NCI-H82 treated with DMSO at 0.1 percent for 48 hours (cell line): ENCODE measurements at regions not wholly inside any gene's neighbourhood (a gene's known extent, or its start where the extent isn't known, plus 50 kb on each side); places are given as distances from the start of the nearest gene placed in this dataset.
"Not testable (repeated sequence)": the region's sequence is repeated elsewhere in the genome, so short reads cannot be mapped to it uniquely, and the experiment has no call there.

Experiments used
- DNase-seq: peaks from one replicate; lab custom pipeline; 2025; ENCODE audit not compliant: unreplicated experiment; lab: John Stamatoyannopoulos, UW

DNA sequence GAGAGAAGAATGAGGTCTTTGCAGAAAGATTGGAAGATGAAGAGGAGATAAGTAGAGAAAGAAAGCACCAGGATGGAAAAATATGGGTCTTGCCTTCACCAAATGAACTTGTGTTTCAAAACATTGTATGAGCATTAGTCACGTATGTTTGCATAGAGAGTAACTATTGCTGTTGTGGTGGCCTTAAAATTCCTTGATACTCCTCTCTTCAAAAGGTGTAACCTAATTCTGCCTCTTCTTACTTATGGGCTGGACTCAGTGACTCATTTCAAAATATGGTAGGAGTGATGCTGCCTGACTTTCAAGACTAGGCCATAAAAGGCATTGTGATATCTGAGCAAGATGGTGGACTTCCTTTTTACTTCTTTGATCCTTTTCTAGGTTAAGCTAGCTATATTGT, 228.7 kb upstream of the ZNF385D start:
- DNase-seq: no peak

DNA sequence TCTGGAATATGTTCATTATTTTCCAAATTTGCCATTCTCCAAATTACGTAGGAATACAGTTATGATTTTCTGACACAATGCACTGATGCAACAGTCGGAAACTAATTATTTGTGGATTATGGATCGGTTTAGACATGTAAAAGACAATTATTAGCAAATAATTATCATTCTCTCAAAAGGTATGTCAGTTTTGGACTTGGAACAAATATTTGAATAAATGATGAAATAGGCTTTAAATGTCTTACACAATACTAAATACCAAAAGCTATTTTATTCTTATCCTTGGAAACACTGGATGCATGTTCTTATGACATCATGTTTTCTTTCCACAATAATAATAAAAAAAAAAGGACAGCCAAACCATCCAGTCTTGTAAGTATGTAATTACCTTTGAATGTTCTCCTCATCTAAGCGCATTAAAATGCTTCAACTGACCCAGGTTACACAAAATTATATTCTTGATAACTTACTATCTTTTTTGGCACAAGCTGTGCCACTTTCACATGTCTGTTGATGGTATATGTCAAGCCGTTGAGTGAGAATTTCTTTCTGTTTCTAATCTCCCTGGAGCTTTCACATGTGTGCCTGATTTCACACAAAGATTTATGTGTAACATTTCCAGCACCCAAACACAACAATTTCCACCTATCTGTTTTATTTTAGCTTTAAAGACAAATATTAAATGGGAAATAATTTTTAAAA, 238.5 kb upstream of the ZNF385D start:
- no peak for DNase-seq

DNA sequence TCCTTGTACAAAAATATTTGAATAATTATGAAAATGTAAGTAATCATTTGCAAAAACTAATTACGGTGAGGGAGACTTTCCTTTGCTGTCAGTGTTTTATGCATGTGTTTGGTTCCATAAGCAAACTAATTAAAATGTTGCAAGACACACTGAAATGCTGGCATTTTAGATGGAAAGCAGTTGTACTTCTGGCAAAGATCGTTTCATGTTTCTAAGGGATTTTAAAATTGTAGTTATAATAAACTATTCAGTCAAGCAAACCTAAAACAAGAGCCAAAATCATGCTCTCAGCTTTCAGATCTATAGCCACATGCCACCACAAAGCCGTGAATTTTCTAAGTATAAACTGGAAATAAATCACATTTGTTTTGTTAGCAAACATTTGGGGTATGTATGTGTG, 240.1 kb upstream of the ZNF385D start:
- no peak for DNase-seq

DNA sequence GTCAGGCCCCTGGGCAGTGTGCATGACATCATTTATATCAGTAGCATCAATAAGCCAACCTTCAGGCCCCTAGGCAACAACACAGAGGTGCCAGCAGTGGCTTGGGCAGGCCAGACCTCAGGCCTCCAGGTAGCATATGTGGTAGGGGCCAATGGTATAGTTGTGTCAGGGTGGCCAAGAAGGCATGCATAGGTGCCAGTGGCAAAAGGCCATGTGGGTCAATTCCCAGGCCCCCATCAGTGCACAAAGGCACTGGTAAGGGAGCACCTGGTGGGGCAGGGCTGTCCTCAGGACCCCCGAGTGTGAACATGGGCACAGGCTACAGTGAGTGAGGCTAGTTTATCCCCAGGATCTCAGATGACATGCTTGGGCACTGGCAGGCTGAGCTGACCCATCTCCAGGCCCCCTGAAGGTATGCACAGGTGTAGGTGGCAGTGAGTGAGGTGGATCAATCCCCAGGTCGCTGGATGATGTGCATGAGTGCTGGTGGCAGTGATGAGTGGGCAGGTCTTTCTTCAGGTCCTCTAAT, 244.1 kb upstream of the ZNF385D start:
- no peak for DNase-seq

DNA sequence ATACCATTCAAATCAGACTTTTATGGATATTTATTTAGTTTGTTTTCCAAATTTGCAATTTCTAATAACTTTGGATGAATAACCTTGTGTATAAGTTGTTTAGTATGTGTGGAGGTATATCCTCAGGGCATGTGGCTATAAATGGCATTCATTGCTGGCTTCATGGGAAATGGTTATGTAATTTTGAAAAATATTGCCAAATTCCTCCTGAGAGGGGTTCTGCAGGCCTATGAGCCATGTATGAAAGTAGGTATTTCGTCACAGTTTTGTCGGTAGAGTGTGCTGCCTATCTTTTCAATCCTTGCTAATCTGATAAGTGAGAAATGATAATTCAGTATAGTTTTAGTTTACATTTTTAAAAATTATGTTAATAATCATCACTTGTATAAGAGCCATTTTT, 256.4 kb upstream of the ZNF385D start:
- DNase-seq: no peak

DNA sequence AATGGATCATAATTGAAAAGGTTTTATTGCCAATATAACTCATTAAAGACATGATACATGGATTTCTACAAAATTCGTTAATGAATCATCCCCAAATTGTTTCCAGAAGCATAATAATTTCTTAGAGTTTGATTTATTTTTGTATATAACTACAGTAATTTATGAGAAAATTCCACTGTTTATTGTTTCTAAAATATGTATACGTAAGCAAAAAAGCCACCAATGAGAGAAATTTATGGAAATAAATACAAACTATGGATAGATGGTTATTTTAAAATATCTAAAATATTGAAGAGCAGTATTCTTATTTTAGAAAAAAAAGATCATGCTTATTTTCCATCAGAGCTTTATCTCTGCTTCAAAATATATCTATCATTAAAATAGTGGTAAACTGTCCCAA, 260.0 kb upstream of the ZNF385D start:
- no peak for DNase-seq

DNA sequence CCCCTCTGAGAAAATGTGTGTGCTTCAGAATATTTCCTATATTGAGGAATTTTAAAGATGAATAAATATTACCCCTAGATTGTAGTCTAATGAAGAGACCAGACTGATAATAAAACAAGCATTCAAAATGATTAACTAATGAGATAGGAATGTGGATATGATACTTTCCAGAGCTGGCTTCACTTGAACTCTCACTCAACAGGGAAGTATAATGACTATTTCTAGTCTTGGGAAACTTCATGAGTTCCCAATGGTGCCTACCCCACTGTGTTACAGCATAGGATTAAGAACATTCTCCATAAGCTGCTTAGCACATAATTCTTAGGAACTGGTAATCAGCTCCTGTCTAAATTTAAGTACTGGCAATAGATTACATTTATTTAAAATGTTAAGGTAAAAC, 261.5 kb upstream of the ZNF385D start:
- peak; percentile 73 for DNase-seq

DNA sequence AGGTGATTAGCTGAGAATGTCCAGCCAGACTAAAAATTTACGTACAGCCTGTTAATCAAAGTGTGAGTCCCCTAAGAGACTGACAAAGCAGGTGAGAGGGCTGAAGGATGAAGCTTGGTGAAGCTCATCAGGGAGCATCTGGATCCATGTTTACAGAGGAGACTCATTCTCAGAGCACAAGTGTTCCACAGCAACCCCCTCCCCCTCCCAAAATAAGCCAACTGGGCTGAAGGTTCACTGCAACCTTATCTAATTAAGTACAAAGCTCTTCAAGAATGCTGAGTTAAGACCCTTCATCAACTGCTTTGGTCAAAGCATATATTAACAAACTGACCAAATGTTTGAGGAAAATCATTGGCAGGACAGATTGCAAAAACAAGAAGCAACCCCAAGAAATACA, 262.6 kb upstream of the ZNF385D start:
- DNase-seq: peak; percentile 95

DNA sequence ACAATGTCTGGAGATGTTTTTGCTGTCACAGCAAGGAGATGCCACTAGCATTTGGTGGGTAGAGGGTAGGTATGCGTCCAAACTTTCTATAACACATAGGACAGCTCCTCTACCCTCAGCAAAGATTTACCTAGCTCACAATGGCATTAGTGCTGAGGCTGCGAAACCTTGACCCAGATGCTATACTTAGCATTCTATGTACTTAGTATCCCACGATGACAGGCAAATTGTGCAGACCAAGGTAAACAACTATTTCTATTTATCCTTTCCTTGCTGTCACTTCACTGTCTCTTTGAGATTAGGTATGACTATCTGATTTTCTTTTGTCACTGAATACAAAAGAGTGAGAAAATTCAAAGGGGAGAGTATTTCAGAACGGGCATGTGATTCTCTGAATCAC, 265.2 kb upstream of the ZNF385D start:
- DNase-seq: no peak

DNA sequence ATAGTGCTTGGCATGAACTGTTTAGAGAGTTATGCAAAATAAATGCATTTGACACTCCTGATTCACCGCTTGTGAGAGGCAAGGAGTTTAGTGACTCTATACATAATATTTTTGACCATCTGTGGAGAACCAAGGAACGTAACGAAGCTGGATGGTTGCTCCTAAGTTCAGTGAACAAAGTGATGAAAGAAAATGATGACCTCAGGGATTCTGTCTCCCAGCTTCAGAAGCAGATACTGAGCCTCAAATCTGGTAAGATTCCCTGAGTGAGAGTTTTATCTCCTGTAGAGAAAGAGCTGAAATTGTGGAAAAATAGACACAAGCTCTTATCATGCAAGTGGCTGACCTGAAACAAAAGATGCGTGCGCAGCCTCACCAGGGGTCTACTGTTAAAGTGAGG, 273.6 kb upstream of the ZNF385D start:
- DNase-seq: not testable (repeated sequence)

DNA sequence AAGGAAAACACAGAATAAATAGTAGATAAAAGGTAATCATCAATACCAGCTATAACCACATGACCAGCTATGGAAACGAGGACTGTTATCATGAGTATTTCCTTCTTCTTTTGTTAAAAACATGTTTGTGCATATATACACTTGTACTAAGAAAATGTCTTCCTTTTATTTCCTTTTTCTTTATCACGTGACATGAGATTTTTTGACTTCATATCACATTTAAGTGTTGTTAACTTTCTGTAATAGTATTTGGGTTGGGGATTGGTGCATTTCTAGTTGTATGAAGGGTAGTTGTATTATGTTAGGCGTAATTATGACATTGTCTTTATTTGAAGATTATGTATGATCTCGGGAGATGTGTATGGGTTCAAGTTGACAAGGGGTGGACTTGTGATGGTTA, 278.5 kb upstream of the ZNF385D start:
- DNase-seq: no peak

DNA sequence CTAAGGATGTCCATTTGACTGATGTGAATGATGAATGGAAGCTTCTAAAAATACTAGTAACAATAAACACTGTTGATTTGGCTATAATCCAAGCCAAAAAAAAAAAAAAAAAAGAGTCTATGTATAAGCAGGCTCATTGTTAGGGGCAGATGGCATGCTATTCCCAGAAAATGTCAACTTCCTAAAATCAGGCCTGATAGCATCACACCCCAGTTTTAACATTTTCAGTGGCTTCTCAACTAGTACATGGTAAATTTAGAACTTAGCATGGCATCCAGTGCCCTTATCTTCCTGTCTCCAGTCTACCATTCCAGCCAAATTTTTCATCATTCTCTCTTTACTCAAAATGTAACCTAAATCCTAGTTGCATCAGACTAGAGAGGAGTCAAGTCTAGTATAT, 288.2 kb upstream of the ZNF385D start:
- DNase-seq: no peak

DNA sequence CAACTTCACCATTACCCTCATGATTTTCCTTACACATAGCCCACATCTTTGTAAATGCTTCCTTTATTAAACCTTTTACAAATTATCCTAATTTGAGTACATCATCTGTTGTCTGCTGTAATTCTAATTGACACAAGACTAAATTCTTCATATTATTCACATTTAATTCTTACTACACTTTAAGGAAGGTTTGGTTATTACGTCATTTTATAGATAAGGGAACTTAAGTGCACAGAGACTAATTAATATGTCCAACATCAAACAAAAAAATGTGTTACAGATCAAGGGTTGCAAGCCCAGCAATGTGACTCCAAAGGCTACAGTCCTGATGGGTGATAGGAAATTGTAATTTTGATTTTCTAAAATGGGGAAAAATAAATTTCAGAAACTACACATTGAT, 289.1 kb upstream of the ZNF385D start:
- DNase-seq: no peak

DNA sequence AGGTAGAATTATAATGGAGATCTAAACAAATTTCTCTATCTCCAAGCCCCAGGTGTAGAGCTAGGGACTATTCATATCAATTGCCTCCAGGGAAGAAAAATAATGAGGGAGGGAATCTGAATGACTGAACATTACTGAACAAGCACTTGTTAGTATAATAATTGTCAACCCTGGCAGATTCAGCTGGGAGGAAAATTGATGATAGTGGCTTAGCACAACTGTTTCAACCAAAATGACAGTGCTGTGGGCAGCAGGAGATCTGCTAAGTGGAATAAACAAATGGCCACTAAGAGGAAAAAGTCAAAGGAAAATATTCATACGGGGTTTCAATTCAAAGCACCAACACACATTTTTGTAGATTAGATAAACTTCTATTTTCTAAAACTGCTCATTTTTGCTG, 294.9 kb upstream of the ZNF385D start:
- DNase-seq: no peak

DNA sequence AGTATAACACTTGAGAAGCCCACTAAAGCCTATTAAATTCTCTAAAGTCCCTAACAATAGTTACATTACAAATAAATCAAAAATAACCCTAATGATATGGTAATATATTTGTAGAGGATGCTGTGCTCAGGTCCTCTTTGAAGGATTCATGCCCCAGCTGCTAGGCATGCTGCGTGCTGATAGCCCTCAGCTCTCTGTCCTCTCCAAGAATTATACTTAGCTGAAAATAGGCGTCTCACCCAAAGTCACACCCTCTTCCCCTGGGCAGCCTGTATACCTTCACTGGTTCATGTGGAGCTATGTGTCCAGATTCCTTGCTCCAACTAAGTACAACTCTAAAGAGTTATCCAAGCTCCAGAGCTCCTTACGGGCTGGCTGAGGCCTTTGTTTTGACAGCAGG, 312.5 kb upstream of the ZNF385D start:
- no peak for DNase-seq

DNA sequence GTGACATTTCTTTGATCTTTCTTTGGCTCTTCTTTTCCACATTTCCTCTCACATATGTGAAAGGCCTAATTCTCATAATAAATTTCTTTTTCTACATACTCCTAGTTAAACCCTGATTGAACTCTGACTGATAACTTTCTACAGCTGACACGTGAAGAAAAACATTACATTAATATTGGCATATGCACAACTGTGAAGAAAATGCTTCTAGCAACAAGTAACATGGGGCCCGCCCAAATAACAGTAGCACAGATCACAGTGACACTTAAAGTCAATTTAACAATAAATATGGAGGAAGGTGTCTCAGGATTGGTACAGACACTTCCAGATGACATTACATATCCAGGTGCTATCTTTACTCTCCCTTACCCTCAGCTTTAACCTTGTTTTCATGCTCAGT, 317.6 kb upstream of the ZNF385D start:
- no peak for DNase-seq

DNA sequence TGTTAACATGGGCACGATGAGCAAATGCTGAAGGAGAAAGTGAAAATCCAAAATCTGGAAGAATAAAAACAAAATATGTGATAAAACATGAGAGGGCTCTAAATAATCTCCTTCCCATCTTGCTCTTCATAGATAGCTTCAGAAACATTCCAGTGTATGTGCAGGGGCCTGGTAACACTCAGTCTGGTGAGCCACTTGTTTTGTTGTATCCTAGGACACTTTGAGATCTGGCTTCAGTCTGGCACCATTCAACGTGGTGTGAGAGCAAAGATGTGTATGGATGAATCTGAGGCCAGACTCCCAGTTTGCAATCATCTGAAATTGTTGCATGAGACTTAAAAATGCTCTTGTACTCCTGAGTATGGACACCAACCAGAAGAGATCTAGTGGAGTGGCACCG, 337.2 kb upstream of the ZNF385D start:
- DNase-seq: no peak

DNA sequence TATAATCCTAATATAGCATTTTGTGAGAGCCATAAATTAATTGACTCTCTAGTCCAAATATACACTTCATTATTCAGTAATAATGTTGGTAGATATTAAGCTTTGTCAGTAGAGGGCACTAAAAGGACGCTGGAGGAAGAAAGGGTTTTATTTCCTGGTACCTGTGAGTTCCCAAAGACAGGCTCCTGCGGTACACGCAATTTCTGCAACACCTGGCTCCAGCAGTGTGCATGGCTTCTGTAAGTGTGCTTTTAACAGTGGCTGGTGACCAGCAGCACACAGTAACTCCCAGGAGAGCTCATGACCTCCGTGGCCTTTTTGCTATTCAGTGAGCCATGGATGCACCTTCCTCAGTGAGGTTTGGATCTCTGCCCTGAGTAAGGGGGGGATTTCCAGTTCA, 338.3 kb upstream of the ZNF385D start:
- DNase-seq: no peak

DNA sequence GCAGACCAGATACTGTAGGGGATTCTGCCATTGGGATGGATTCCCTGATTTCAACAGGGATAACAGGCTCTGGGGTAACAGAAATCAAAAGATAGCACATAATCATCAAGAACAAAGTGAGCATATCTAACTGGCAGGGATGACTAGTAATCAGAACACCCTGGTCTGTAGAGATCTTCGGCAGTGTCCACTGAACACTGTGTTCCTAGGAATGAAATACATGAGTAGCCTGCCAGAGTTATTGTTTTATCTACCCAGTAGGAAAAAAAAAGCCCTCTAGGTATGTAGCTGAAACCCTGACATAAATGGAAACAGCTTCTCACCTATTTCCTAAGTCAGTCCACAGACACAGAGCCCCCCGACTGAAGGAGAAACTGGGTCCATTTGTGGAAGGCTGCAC, 340.3 kb upstream of the ZNF385D start:
- DNase-seq: no peak

DNA sequence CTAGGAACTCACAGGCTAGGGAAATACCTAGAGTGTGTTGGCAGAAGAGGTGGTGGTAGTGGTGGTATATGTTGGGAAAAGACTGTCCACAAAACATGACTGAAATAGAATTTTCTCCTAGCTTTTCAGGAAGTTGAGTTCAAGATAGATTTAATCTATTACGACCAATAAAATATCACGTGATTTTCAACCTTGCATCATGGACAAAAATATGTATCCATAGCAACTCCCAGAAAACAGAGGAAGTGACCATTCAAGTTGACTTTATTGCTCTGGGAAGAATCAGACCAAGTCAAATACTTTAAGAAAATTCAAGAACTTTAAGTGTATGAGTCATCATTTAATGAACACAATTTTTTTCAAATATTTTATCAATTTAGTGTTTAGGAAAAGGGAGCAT, 347.0 kb upstream of the ZNF385D start:
- DNase-seq: no peak

DNA sequence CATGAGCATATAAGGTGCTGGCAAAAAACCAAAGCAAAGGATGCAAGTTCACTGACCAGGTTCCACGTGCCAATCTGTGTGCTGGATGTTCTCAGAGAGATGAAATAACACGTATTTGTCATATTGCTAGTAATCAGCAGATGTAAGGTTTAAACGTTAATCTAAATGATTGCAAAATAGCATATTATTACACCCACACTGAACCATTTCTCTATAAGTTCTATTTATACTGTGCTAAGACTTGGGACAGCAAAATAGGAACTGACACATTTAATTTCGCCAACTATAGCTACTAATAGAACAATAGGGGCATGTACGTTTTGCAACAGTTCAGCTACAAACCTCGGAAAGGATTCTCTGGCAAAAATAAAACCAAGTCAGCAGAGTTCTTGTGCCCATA, 350.3 kb upstream of the ZNF385D start:
- DNase-seq: no peak

DNA sequence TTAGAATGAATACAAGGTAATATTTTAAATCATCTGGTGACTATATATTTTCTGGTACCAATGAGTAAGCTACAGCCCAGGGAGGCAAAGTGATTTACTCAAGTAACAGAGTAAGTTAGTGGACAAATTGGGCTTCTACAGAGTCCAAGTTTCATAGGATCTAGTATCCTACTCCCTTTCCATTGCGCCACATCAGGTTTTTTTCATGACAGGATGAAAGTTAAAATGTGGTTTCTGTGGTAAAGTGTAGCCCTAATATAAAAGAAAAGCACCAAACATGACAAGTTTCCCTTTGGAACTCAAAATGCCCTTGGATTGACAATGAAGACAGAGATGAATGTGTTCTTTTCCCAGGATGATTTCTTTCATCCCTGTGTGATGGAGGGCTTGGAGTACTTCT, 350.8 kb upstream of the ZNF385D start:
- no peak for DNase-seq

DNA sequence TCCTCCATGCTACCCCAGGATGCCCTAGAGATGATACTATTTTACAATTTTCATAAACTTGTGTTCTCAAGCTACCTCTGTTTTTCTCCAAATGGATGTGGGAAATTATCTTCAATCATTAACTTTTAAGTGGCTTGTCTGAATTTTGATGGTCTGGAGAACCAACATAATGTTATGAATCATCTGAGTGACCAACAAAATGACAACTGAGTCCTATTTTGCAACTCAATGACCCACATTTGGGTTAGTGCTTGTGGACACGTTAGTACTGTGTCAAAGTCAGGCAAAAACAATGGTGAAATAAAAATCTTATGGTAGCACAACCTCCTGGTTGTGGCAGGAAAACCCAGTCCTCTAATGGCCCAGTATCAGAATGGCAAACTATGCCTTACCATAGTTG, 352.4 kb upstream of the ZNF385D start:
- no peak for DNase-seq
